ENCODE measurements at regions not wholly inside any gene's neighbourhood (a gene's known extent, or its start where the extent isn't known, plus 50 kb on each side); places are given as distances from the start of the nearest gene placed in this dataset.
"Not testable (repeated sequence)": the region's sequence is repeated elsewhere in the genome, so short reads cannot be mapped to it uniquely, and the experiment has no call there.

DNA sequence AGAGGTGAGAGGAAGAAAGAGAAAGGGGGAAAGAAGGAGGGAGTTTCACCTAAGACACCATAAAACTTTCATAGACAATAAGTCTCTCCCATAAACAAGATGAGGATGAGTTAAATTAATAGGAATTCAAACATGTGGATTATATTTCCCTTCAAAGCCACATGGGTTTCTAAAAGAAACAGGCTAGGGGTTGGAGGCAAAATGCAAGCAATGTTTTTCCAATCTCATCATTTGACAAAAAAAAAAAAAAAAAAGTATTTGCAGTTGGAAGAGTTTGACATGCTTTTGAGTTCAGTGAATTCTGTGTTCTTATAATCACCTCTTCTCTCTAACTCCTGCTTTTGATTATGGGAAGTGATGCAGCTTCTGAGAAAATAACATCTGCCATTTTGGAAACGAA lies 186.1 kb upstream of the ADRA1D start:
- DNase-seq (ENCODE audit: low read depth): peak; percentile 79

DNA sequence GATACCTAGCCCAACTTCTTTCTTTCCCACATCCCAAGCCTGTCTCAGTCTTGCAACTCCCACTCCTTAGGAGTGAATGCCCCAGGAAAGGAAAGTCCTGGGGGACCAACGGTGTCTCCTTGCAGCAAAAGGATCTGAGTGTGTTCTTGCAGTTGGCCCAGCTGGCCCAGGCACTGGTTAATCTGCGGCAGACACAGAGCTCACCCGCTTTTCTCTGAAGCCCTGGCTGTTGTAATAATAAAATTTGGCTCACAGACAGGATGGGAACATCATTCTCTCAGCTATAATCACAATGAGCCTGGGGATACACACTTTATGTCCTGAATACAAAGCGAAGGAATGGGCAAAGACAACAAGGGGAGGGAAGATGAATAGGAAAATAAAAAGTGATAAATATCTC lies 185.6 kb upstream of the ADRA1D start:
- DNase-seq (ENCODE audit: low read depth): peak; percentile 51

DNA sequence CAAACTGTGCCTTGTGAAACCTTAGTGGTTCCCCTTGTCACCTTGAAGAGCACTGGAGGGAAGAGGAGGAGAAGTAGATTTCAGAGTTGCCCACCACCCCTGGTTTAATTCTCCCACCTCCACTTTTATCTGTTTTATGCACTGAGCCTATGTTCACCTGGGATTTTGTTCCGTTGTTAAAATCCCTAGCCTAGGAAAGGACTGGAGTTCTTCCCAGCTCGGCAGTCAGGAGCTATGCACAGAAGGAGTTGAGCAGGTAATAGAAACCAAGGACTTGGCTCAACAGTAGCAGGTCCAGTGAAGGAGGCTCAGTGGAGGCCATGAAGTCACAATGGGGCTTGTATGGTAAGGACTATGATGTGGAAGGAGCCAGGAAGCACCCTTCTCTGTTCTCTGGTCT lies 182.4 kb upstream of the ADRA1D start:
- no peak for DNase-seq (ENCODE audit: low read depth)

DNA sequence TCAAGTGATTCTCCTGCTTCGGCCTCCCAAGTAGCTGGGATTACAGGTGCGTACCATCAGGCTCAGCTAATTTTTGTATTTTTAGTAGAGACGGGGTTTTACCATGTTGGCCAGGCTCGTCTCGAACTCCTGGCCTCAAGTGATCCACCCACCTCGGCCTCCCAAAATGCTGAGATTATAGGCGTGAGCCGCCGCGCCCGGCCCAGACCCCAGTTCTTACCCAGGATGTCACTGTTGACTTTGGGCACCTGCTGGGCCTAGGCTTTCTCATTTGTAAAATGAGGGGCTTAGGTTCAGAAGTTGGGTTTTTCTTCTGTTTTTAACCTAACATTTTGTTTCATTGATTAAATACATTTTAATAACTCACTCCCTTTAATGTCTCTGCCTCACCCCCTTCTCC lies 181.7 kb upstream of the ADRA1D start:
- DNase-seq (ENCODE audit: low read depth): not testable (repeated sequence)

DNA sequence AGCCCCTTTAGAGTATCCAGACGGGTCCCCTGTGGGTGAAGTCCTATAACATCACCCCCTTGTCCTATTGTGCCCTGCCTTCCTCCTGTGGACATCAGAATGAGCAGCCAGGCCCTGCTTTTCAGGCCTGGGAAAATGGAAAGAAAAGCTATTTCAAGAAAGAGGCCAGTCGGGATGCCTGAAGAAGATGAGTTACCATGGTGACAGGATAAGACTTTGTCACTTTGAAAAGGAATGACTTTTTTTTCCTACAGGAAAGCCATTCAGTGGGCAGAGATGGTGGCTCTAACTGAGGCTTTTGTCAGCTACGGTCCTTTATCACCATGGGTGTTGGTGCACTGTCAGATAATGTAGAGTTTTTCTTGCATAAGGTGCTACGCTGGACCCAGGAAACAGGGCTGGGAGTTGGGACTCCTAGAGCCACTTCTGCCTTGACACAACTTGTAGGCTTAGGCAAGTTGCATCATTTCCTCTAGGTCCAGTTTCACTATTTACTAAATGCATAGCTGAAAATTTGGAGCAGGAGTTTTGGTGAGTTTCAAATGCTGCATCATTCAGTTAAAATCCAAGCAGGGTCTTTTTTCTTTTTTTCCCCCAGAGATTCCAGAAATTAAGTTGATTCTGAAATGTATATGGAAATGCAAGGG lies 179.0 kb upstream of the ADRA1D start:
- DNase-seq (ENCODE audit: low read depth): no peak

DNA sequence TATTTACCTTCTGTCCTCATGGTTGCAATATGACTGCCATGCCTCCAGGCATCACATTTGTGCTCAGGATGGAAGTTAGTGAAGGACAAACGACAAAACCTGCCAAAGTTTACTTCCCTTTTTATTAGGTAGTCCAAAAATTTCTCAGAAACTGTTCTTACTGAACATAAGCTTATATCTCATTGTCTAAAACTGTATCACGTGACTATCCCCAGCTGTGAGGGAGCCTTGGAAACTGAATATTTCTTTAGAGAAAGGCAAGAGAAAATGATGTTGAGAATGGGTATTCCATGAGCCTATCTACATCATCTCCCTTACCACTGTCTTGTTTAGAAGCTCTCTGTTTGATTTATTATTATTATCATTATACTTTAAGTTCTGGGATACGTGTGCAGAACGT lies 169.1 kb upstream of the ADRA1D start:
- no peak for DNase-seq (ENCODE audit: low read depth)

DNA sequence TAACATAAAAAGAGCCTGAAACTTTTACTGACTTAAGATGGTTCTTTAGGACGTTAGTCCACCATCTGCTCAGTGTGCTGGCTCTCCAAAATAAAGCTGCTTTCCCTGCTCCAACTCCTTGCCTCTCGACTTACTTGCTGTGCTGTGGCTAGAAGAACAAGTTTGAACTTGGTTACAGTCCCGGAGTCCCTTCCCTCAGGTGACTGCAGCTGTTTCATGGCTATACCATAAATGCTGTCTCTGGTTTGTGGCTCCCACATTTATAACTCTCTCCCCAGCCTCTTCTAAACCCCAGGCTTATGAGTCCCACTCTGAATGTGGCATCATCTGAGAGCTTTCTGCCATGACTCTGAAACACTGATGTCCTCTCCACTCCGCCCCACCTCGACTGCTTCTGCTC lies 166.2 kb upstream of the ADRA1D start:
- DNase-seq (ENCODE audit: low read depth): no peak

DNA sequence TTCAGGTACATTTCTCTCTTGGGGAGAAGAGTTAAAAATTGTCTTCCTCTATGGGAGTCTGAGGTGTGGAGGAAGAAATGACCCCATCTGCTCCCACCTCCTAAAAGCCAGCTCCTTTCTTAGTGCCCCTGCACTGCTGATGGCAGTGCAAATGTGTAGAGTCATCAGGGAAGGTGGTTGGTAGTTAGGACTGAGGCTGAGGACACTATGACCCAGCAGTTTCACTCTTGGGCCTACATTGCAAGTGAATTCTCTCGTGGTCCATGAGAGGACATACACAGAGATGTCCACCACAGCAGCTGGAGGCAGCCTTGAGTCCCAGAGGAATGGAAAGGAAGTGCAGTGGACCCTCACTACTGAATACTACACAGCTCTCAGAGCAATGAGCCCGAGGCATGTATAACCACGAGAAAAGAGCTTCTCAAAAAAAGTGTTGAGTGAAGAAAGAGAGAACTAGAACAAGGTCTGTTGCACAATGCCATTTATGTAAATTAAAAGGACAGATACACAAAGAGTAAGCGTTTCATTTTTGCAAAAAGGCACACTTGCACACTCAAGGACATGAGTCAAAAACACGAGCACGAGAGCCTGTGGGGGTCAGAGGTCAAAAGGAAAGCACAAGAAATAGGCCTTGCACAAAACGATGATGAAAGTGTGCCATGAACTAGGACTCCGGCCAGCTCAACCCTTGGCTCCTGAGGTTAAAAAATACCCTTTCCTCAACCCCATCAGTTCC lies 164.4 kb upstream of the ADRA1D start:
- no peak for DNase-seq (ENCODE audit: low read depth)

DNA sequence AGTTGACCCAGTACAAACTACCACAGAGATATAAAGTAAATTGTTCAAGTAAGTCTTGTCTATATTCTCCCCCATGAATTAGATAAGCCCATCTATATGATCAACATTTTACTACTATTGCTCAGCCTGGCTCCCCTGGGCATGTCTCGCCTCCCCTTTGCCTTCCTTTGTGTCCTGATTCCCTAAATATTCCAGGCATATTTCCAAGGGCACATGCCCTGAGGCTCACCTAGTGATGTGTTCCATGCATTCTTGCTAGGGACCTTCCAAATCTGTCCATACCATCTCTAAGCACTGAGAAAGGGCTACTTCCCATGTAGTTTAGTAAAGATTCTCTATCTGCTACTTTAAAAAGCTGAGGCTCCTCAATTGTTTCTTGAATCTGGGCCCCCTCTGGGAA lies 163.1 kb upstream of the ADRA1D start:
- DNase-seq (ENCODE audit: low read depth): no peak

DNA sequence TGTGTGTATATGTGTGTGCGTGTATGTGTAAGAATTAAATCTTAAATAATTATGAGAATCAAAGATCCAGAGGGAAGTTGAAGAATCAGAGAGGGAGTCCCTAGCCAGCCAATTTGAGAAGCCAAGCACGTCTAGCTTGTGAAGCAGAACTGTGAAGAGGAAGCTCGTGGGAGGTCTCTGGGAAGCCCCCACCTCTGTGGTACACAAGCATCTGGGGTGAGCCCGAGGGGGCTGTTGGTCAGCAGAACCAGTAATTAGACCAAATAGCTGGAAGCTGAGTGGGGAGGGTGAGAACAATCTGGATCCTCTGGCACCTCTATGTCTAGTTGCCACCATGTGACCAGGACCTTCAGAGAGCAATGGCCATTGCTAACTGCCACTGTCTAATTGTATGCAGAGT lies 162.7 kb upstream of the ADRA1D start:
- no peak for DNase-seq (ENCODE audit: low read depth)

DNA sequence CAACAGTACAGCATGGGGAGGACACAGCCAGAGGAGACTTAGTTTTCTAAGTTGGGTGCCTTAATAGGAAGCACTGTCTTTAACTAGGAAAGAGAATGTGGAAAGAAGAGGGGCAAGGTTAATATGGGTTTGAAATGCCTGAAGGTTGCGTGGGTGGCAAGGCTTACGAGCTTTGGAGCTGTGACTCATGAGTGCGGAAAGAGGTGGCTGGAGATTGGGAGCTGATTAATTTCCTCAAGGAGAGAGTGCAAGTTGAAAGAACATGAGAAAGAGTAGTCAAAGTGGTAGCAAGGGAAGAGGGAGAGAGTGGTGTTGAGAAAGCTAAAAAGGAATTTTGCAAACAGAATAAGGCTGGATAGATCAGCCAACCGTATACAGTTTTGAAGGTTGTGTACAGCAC lies 157.5 kb upstream of the ADRA1D start:
- peak; percentile 44 for DNase-seq (ENCODE audit: low read depth)

DNA sequence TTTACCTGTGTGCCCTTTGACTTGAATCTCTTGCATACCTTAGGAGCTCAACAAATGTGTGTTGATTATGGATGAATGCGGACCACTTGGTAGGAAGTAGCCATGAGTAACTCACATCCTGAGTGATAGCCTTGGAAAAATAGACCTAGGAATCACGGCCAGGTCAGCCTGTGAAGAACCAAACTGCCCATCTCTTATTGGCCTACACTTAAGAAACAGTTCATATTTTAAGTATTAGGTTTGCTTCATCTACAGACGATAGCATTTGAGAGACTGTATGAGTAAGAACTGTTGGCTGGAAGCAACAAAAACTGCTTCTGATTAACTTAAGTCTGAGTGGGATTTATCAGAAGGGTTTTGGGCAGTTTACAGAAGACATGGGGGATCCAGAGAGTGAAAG lies 152.5 kb upstream of the ADRA1D start:
- DNase-seq (ENCODE audit: low read depth): peak; percentile 20

DNA sequence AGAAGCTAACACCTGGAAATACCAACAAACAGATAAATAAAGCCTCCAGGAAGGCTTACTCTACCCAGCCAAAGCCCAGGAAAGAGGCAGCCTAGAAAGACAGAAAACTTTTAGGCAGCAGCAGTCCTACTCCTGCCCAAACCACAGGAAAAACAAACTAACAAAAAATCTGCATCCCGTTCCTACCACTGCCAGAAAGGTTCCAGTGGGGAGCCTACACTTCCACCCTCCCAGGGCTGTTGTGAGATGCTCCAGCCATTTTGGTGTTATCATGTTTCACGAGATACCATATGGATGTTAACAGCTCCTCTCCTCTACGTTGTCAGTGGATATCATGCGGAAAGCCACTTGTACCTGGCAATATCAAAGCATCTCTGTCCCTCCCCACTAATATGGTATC lies 135.9 kb upstream of the ADRA1D start:
- no peak for DNase-seq (ENCODE audit: low read depth)

DNA sequence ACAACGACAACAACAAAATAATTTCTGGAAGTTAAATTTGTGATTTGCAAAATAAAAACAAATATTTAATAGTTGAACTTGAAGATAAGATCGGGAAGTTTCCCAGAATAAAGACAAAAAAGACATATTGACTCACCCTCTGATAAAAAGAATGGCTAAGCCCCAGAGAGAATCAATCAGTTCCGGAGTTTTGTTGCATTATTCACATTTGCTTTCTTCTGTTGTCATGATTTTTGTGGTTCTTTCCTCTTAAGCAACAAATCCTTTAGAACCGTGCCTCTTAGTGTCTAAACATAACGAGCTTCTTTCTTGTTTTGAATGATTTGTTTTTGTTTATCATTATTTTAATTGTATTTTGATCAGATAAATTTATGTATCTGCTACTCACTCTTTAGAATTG lies 134.9 kb upstream of the ADRA1D start:
- no peak for DNase-seq (ENCODE audit: low read depth)

DNA sequence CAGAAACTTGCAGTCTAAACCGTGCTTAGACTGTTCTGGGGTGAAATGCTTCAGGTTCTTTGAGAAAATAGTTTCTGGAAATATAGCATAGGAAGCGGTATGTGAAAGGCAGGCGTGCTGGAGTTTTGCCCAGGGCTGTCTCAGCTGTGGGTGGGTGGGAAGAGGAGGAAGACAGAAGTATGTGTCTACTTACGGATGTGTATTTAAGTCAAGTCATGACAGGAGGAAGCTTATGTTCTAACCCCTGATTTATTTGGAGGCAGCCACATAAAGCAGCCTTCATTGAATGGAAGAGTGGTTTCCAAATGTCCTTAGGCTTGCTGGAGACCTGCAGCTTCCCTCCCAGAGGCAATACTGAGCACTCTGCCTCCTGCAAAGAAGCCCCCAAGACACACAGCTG lies 126.8 kb upstream of the ADRA1D start:
- no peak for DNase-seq (ENCODE audit: low read depth)

DNA sequence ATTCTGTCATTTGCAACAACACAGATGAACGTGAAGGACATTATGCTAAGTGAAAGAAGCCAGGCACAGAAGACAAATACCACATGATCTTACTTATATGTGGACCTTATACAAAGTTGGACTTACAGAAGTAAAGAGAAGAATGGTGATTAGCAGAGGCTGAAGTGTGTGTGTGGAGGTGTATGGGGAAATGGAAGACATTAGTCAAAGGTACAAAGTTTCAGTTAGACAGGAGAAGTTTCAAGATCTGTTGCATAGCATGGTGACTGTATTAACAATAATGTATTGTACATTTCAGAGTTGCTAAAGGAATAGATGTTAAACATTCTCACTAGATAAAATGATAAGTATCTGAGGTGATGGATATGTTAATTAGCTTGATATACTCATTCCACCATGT lies 124.4 kb upstream of the ADRA1D start:
- no peak for DNase-seq (ENCODE audit: low read depth)

DNA sequence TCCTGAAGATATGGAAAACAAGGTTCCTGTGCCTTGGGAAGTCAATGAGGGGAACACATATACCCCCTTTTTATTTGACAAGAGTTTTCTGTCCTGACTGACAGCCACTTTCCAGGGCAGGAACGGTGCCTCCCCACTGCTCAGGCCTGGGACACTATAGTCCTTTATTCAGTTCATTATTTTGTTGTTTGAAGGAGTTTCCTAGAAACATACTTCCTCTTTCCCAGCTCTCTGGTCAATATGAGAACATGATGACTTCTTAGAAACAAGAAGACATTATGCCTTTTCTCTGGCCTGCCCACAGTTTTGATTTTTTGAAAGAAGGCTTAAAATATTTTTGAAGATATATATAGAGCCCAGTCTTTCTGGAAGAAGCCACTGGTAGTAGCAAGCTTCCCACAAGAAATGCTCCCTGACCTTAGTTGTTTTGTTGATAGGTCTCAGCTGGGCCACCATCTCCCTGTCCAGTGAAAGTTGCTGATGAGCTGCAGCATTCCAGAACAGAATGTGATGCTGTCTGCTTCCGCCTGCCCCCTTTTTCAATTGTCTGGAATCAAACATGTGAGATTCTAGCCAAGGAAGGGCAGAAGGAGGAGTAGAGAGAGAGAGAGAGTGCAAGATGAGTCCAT lies 122.7 kb upstream of the ADRA1D start:
- DNase-seq (ENCODE audit: low read depth): no peak

DNA sequence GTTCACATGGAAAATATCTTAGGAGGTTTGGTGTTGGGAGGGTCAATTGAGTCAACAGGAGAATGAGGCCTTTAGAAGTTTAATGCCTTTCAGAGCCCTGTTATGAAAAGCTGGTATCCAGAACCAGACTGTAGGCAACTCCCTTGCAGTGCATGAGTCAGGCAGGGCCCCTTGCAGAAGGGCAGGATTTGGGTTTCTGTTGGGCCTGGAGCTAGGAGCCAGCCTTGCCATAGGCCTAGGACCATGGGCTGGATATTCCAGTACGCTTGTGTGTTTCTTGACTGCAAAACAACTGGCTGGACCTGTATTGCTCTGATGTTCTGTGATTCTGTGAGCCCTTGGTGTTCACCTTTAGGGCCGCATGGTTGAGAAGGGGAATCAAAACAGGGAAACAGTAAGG lies 121.8 kb upstream of the ADRA1D start:
- DNase-seq (ENCODE audit: low read depth): no peak

DNA sequence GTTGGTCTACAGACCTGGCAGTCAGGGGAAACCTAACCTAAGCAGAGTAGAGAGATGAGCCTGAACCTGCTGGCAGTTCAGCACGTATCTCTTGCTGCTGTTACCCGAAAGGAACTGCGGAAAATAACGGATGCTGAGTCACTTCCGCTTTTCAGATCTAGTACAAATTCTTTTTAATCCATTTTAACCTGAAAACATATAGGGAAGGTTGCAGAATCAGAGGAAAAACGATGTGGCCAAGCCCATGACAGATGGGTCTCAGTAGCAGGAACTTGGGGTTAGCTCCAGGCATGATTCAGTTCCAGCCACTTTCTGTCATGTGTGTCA lies 120.7 kb upstream of the ADRA1D start:
- no peak for DNase-seq (ENCODE audit: low read depth)

DNA sequence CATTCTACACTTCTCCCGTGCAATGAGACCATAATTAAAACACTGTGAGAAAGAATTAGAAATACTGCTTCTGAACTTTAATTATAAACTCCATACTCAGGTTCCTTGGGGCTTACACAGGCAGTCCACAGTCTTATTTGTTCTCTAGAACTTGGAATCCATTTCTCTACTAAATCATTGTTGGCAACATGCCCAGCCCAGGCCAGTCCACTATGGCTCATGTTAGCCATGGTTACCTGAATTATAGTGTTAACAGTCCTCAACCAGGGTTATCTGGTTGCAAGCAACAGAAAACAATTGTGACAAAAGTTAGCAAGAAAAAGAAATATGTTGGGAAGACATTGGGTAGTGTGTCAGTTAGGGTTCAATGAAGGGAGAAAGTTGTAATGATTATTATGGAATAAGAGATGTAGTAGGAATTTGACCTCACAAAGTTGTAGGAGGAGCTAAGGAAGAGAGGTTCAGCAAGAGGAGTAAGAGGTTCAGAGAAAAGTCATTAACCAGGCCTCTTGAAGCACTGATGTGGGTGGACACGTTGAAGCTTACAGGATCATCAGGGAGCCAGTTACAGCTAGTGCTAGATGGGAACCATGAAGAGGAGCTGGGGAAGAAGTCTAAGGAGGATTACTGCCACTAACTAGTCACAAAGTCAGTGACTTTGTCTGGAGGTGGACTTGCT lies 120.2 kb upstream of the ADRA1D start:
- no peak for DNase-seq (ENCODE audit: low read depth)

DNA sequence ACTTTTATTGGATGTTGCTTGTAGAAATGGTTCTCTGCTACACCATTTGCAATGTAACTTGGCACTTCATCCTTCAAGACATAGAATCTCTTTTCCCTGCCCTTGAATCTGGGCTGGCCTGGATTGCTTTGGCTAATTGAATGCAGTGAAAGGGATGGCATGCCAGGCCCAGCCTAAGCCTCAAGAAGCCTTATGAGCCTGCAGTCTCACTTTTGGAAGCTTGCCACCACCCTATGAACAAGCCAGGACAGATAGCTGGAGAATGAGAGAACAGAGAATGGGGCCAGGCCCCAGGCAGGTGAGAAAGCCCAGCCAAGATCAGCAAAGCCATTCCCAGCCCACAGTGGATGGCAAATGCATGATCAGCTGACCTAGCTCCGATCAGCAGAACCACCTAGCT lies 117.0 kb upstream of the ADRA1D start:
- DNase-seq (ENCODE audit: low read depth): no peak

DNA sequence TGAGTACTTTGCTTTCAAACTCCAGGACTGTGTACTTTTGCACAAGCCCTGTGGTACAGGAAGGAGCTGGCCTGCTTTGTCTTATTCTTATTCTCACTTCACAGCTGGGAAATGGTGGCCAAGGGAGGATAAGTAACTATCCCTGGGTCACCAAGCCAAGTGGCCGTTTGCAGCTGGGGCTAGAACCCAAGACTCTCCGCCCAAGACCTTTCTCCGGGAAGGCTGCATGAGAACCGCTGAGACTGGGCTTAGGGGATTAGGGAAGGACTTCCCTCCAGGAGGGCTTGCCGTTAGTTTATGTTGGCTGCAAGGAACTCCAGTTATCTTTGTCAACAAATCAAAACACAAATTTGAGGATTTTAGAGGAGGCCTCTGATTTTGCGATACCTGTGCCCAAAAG lies 109.5 kb upstream of the ADRA1D start:
- DNase-seq (ENCODE audit: low read depth): no peak

DNA sequence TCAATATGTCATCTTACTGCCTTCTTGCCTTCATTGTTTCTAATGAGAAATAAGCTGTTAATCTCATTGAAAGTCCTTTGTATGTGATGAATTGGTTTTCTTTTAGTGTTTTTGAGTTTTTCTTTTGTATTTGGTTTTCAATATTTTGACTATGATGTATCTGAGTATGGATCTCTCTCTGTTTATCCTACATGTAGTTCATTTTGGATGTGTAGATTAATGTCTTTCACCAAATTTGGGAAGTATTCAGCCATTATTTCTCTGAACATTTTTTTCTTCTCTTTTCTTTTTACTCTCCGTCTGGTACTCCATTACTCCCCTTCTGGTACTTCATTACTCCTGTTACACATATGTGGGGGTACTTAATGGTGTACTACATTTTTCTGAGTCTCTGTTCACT lies 103.3 kb upstream of the ADRA1D start:
- DNase-seq (ENCODE audit: low read depth): no peak
